ENCODE measurements at regions not wholly inside any gene's neighbourhood (a gene's known extent, or its start where the extent isn't known, plus 50 kb on each side); places are given as distances from the start of the nearest gene placed in this dataset.

DNA sequence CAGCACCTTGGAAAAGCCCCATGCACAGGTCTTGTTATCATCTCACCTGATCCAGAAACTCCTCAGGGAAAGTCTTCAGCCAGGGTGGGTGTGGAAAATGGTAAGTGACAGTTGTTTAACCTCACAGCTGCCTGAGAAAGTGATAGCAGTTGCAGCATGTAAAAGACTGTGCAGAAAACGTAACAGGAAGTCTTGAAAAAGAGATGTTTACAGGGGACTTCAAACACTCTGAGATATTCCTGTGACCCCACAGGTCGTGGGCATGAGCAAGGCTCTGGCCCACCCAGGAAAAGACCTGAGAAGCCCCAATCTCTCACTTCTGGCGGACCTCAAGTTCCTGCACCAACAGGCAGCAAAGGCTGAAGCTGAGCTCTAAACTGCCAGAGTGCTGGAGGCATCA lies 826.9 kb downstream of the UQCRFS1 start:
- no peaks in the 10 kb centered on the region for H3K4me1 ChIP-seq
- no peak overlapping the region for H3K27ac ChIP-seq
- intact Hi-C loops (cut with DNase I) = no loop called here
- H3K4me3 ChIP-seq = no peak overlapping the region
- no peaks in the 10 kb centered on the region for H3K36me3 ChIP-seq
- DNase-seq = no peak
- no peaks in the 10 kb centered on the region for H3K27me3 ChIP-seq
- H3K9me3 ChIP-seq = no peaks in the 10 kb centered on the region
- TF ChIP-seq, protein P1, sequence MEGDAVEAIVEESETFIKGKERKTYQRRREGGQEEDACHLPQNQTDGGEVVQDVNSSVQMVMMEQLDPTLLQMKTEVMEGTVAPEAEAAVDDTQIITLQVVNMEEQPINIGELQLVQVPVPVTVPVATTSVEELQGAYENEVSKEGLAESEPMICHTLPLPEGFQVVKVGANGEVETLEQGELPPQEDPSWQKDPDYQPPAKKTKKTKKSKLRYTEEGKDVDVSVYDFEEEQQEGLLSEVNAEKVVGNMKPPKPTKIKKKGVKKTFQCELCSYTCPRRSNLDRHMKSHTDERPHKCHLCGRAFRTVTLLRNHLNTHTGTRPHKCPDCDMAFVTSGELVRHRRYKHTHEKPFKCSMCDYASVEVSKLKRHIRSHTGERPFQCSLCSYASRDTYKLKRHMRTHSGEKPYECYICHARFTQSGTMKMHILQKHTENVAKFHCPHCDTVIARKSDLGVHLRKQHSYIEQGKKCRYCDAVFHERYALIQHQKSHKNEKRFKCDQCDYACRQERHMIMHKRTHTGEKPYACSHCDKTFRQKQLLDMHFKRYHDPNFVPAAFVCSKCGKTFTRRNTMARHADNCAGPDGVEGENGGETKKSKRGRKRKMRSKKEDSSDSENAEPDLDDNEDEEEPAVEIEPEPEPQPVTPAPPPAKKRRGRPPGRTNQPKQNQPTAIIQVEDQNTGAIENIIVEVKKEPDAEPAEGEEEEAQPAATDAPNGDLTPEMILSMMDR (IDR thresholded peaks at IDR 0.05) = no peak
- no peak for ATAC-seq

DNA sequence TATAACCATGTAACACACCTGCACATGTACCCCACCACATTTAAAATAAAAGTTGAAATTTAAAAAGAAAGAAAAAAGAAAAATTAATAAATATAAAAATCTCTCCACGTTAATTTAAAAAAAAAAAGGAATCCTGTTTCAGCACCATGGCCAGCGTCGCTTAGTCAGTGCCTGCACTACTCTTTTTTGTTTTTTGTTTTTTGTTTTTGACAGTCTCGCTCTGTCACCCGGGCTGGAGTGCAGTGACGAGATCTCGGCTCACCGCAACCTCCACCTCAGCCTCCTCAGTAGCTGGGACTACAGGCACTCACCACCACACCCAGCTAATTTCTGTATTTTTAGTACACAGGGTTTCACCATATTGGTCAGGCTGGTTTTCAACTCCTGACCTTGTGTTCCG lies 835.9 kb downstream of the UQCRFS1 start:
- DNase-seq = no peak
- TF ChIP-seq, protein P1 (IDR thresholded peaks at IDR 0.05) = no peak
- no peaks in the 10 kb centered on the region for H3K9me3 ChIP-seq

DNA sequence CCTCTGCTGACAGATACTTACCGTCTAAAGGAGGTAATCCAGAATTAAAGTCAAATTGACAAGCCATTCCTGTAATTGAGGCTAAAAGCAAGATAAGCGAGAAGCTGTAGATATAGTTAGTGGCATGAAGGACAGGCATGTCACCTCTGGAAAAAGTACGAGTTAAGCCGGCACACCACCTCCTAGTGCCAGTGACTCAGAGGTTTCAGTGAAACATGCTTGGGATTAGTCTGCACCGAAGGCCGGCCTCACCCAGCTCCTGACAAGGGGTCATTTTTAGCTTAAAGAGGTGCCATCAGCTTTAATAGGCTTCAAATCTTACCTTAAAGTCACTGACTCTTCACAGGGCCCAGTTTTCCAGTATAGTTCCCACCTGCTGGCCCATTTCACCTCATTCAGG lies 838.0 kb downstream of the UQCRFS1 start:
- no peaks in the 10 kb centered on the region for H3K36me3 ChIP-seq
- peaks cover 0 to 2% of the 10 kb centered on the region in 2 donors for H3K9me3 ChIP-seq
- H3K27me3 ChIP-seq = no peaks in the 10 kb centered on the region
- no peak overlapping the region for H3K4me3 ChIP-seq
- H3K27ac ChIP-seq = no peak overlapping the region
- ATAC-seq (no peak), DNase-seq (no peak)
- no peaks in the 10 kb centered on the region for H3K4me1 ChIP-seq
- intact Hi-C loops (cut with DNase I) = no loop called here
- TF ChIP-seq, protein P1 (IDR thresholded peaks at IDR 0.05) = no peak

More for the DNA sequence above, 835.9 kb downstream of the UQCRFS1 start:
- intact Hi-C loops (cut with DNase I) = no loop called here
- Histone ChIP-seq H3K4me3 (no peak overlapping the region), H3K27me3 (no peaks in the 10 kb centered on the region), H3K4me1 (no peaks in the 10 kb centered on the region), H3K36me3 (no peaks in the 10 kb centered on the region), H3K27ac (no peak overlapping the region)
- no peak for ATAC-seq

DNA sequence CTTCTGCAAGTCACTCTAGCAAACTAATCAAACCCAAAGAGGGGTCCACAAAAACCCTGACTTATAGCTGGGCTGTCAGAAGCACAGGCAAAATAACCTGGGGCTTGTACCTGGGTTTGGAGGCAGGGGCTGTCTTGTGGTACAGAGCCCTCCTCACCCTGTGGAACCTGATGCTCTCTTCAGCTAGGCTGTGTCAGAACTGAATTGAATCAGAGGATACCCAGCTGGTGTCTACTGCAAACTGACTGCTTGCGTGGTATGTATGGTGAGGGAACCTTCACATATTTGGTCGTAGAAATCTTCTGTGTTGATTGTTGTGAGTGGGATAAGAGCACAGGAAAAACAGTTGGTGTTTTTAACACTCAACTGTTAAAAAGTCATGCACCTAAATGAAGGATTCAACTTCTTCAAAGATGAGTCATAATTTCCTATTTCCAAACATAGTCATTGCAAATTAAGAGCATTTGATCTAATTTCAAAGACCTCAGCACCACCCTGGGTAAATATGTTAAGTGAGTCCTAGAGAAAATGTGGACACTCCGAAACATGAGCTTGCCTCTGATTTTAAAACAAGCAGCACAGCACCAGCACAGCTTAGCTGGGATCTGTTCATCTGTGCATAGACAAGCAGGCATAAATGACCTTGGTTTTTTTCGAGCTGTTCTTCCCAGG lies 840.2 kb downstream of the UQCRFS1 start:
- Histone ChIP-seq H3K27ac (no peak overlapping the region), H3K9me3 (peaks cover 0 to 4% of the 10 kb centered on the region in 2 donors), H3K36me3 (no peaks in the 10 kb centered on the region), H3K4me3 (no peak overlapping the region), H3K4me1 (no peaks in the 10 kb centered on the region), H3K27me3 (no peaks in the 10 kb centered on the region)
- intact Hi-C loops (cut with DNase I) = no loop called here
- TF ChIP-seq, protein P1 (IDR thresholded peaks at IDR 0.05) = no peak
- ATAC-seq (peak; percentile 64), DNase-seq (no peak)

DNA sequence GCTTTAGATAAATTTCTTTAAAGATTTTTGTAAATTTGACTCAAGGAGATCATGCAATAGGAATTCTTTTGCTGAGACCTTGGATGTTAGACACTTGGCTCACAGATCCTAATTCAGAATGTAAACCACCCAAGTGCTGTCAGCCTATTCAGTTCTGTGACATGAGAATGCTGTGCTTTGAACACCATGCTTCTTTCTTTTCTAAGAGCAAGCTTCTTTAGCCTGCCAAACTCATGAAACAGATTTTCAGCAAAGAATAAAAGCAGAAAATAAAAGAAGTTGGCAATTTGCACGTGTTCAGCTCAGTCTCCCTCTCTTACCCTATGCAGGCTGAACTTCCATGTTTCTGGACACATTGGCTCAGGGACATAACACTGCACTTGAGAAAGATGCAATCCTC lies 845.8 kb downstream of the UQCRFS1 start:
- H3K4me3 ChIP-seq = no peak overlapping the region
- TF ChIP-seq, protein P1 (IDR thresholded peaks at IDR 0.05) = no peak
- ATAC-seq (no peak), DNase-seq (no peak)
- no peaks in the 10 kb centered on the region for H3K4me1 ChIP-seq
- H3K36me3 ChIP-seq = no peaks in the 10 kb centered on the region
- H3K27ac ChIP-seq = no peak overlapping the region
- peaks cover 0 to 4% of the 10 kb centered on the region in 2 donors for H3K9me3 ChIP-seq
- intact Hi-C loops (cut with DNase I) = no loop called here
- no peaks in the 10 kb centered on the region for H3K27me3 ChIP-seq

Measured in left lung (tissue), 4 donors.